Mucosa of descending colon (tissue), 3 donors: ENCODE measurements at regions not wholly inside any gene's neighbourhood (a gene's known extent, or its start where the extent isn't known, plus 50 kb on each side); places are given as distances from the start of the nearest gene placed in this dataset.
A peak's percentile ranks its signal among the peaks of the same experiment; 100 is the strongest.

Experiments used
- ATAC-seq: fragments of 200-7000 bp; cut with Tn5 transposase; one replicate; pipeline ENCODE4 v1.9.1; 2020; ENCODE audit warnings: mild to moderate bottlenecking, moderate library complexity
- DNase-seq, 3 donors: peaks; one replicate each; pipeline ENCODE4 v3.0.0-alpha.2; 2020
- H3K36me3 ChIP-seq: fragments of 200-600 bp; one replicate; pipeline ENCODE4 v1.8.0; 2021; ENCODE audit warnings: low read depth, mild to moderate bottlenecking
- H3K4me1 ChIP-seq: fragments of 200-600 bp; one replicate; pipeline ENCODE4 v1.8.0; 2021; ENCODE audit warnings: low read depth, mild to moderate bottlenecking
- H3K4me3 ChIP-seq: fragments of 200-600 bp; one replicate; pipeline ENCODE4 v1.8.0; 2021; ENCODE audit warnings: mild to moderate bottlenecking
- H3K9me3 ChIP-seq: fragments of 200-600 bp; one replicate; pipeline ENCODE4 v1.8.0; 2021; ENCODE audit warnings: mild to moderate bottlenecking
- intact Hi-C, 2 donors: fragments of 100-400 bp; cut with DNase I in 1 of 2; cut with micrococcal nuclease in 1 of 2; formaldehyde crosslinking; loops; one replicate each; pipeline versions ENCODE4 v1.11.0 to v1.11.1; 2022; cut with DNase I, micrococcal nuclease
- TF ChIP-seq, protein P1 (sequence below): fragments of 200-600 bp; IDR thresholded peaks from one replicate; pipeline ENCODE4 v1.8.0; 2022; ENCODE audit warnings: antibody characterized with exemption, mild to moderate bottlenecking
- donor health status: DM: no; HTN: no; CAD: no; lungs with moderate emphysema.
- donor health status: DM: no; HTN: no; CAD: no.
- donor health status: DM: no; HTN: yes; CAD: no.

DNA sequence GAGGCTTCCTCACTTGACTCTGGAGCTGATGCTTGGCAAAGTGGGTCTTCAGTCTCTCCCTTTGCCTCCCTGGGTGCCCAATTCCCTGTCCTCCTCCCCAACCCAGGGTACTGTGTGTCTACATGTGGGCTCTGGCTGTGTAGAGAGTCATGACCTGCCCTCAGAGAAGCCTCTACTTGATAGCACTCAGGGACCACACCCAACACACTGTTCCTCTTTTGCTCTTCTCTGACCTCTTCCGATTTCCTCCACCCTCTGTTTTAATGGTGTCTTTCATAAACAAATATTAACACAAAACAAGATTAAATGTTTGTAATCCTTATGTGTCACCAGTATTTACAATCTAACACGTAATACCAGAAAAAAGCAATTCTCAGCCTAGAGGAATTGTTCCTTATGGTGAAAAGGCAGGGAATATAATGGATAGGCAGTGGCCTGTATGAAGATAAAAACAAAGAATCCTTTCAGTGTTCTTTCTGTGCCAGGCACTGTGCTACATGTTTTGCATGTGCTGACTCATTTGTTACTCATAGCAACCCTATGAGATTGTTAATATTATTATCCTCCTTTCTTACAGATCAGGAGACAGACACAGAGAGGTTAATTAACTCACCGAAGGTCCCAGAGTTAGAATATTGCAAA lies 58.2 kb downstream of the HSD3B1 start:
- H3K4me3 ChIP-seq: no peak overlapping the region
- peaks cover 3% of the 10 kb centered on the region for H3K4me1 ChIP-seq
- H3K36me3 ChIP-seq: no peaks in the 10 kb centered on the region
- TF ChIP-seq, protein P1, sequence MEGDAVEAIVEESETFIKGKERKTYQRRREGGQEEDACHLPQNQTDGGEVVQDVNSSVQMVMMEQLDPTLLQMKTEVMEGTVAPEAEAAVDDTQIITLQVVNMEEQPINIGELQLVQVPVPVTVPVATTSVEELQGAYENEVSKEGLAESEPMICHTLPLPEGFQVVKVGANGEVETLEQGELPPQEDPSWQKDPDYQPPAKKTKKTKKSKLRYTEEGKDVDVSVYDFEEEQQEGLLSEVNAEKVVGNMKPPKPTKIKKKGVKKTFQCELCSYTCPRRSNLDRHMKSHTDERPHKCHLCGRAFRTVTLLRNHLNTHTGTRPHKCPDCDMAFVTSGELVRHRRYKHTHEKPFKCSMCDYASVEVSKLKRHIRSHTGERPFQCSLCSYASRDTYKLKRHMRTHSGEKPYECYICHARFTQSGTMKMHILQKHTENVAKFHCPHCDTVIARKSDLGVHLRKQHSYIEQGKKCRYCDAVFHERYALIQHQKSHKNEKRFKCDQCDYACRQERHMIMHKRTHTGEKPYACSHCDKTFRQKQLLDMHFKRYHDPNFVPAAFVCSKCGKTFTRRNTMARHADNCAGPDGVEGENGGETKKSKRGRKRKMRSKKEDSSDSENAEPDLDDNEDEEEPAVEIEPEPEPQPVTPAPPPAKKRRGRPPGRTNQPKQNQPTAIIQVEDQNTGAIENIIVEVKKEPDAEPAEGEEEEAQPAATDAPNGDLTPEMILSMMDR: no peak
- ATAC-seq (peak; percentile 76), DNase-seq (no peak)
- no peaks in the 10 kb centered on the region for H3K9me3 ChIP-seq
- intact Hi-C loops: no loop called here

DNA sequence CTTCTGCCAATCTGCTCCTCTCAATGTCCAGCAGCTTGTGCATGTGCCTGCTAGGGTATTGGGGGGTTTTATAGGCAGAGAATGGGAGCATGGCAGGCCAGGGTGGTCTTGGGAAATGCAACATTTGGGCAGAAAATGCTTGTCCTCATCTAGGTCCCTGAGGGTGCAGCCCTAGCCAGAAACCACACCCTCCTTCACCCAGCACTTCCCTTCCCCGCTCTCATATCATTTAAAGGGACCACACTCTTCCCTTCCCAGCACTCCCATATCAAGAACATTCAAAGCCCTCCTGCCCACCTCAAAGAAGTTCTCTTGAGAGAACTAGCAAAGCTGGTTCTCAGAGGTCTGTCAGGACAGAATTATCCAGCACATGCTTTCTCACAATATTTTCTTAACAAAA lies 62.1 kb downstream of the HSD3B1 start:
- TF ChIP-seq, protein P1: no peak
- no peaks in the 10 kb centered on the region for H3K36me3 ChIP-seq
- H3K4me1 ChIP-seq: peaks cover 3% of the 10 kb centered on the region
- H3K9me3 ChIP-seq: no peaks in the 10 kb centered on the region
- intact Hi-C loops: no loop called here
- ATAC-seq: peak; percentile 35
- DNase-seq: no peak
- H3K4me3 ChIP-seq: no peak overlapping the region
